GM19452 (cell line): ENCODE measurements at regions not wholly inside any gene's neighbourhood (a gene's known extent, or its start where the extent isn't known, plus 50 kb on each side); places are given as distances from the start of the nearest gene placed in this dataset.
"Not testable (repeated sequence)": the region's sequence is repeated elsewhere in the genome, so short reads cannot be mapped to it uniquely, and the experiment has no call there.

Experiments
- ATAC-seq: cut with Tn5 transposase; IDR thresholded peaks from one replicate; pipeline ENCODE4 v1.9.1; 2021; ENCODE audit not compliant: unreplicated experiment

DNA sequence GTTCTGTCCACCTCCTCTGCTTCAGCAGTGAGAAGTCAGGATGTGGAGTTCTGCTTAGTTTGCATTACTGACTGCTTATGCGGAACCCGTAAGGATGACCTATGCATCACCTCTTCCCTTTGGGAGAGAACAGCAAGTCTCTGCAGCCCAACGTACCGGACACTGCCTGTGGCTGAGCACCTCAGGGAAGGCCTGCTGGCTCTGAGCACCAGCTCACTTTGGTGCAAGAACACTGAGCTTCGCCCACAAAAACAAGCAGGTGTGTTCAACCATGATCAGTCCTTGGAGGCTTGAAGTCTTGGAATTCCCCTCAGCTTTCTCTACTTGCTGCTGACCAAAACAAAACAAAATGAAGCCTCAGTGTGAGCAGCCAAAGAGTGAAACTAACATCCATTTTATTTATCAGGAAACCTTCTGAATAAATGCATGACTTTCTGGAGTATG lies 52.7 kb upstream of the NCK2 start:
- ATAC-seq: peak; percentile 66

GRCh38 chr2:105690566-105690965 lies 54.1 kb upstream of the NCK2 start:
- no peak for ATAC-seq

- ATAC-seq: no peak
Measured at GRCh38 chr2:105689484-105689883, 55.2 kb upstream of the NCK2 start.

GRCh38 chr2:105688946-105689345 lies 55.8 kb upstream of the NCK2 start:
- no peak for ATAC-seq

DNA sequence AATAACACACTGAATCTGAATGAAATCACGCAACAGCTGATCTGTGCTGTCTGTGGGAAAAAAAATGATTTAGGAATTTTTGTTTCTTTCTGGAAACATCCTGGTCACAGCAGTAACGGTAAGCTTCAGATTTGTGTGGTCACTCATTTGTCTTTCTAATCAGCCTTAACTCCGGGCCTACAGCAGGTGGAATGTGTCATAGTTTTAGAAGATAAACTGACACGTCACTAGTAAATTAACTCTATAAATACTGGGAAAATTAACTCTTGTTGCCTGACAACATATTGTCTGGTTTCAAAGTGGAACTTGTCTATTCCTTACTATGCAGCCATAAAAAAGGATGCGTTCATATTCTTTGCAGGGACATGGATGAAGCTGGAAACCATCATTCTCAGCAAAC lies 58.1 kb upstream of the NCK2 start:
- no peak for ATAC-seq

GRCh38 chr2:105683011-105683492 lies 61.7 kb upstream of the NCK2 start:
- ATAC-seq: no peak

- no peak for ATAC-seq
Measured at GRCh38 chr2:105682401-105682800, 62.3 kb upstream of the NCK2 start.

DNA sequence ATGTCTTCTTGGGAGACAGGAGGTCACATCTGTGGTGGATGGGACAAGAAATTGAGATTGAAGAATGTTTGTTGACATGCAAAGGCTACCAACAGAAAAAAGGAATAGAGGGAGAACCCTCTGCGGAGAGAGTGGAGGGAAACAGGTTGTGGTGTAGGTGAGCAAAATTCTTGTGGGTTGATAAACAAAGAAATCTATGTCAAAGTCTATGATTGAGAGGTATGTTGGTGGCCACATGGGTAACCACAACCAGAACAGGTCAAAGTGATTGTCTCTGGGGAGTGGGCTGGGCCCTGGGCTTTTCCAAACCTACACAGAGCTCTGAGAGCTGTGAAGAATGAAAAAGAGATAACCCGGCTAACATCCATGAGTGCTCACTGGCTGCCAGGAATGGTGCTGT lies 62.8 kb upstream of the NCK2 start:
- no peak for ATAC-seq

DNA sequence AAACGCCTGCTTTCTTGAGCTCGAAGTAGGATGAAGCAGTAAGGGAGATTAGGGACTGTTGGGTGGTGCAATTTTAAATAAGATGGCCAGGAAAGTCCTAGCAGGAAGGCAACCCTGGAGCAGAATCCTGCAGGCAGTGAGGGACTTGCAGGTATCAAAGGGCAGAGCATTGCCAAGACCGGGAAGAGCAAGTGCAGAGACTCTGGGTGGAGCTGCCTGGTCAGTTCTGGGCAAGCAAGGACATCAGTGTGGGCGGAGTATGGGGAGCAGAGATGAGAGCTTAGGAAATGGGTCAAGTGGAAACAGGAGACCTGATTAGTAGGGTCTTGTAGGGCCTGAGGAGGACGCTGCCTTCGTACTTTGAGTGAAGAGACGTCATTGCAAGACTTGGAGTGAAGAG lies 64.4 kb upstream of the NCK2 start:
- ATAC-seq: no peak

DNA sequence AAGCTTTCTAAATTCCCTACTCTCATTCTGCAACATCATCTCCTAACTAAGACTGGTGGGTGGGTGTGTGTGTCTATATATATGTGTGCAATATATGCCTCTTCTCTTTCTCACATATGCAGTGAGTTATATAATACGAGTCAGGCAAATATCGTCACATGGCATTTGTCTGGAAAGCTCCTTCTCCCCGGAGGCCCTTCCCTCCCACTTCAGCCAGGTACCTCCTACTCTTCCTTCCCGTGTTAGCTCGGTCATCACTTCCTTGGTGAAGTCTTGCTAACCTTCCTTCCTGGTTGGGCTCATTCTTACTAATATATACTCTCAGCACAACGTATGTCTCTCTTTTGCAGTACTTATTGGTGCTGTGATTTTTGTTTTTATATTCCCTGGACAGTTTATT lies 66.4 kb upstream of the NCK2 start:
- no peak for ATAC-seq

DNA sequence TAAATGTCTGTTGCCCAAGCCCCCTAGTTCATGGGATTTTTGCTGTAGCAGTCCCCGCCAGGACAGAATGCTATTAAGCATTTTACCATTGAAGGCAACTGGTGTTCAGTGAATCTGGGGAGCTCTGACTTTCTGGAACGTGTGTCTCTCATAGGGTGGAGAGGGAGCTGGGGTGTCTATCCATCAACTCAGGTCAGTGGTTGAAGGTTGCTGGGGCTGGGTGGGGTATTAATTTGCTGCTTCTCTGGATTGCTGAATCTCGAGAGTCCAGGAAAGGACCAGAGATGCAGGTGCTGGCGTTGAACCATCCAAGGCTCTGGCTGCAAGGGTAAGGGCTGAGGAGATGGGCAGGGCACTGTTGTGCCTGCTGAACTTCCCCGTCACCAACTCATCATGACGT lies 66.8 kb upstream of the NCK2 start:
- no peak for ATAC-seq

- no peak for ATAC-seq
Measured at GRCh38 chr2:105675841-105676240, 68.9 kb upstream of the NCK2 start.

DNA sequence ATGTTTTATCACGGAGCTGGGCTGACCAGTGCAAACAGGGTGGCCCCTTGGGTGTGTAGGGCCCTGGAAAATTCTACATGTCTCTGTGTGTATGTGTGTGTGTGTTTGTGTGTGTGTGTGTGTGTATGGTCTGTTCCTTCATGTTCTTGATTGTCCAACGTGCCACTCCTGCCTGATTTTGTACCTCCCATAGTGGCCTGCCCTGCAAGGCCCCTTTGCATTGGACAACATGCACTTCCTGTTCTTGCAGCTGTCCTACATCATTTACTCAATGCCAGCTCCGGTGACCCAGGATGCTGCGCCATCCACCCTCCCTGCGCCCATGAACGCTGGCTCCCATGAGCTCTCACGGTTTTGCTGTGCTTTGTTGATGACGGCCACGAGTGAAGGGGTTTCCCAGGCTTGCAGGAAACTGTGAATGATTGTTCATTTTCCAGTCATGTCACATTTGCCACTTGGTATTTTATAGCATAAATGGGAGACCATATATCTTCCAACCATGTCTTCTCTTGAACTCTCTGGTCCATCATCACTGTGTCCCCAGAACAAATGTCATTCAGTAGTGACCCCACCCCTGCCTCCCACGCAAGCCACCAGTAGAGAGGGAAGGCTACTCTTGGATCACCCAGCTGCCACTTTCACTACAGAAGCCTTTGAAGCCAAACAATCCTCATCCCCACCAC lies 69.7 kb upstream of the NCK2 start:
- no peak for ATAC-seq

DNA sequence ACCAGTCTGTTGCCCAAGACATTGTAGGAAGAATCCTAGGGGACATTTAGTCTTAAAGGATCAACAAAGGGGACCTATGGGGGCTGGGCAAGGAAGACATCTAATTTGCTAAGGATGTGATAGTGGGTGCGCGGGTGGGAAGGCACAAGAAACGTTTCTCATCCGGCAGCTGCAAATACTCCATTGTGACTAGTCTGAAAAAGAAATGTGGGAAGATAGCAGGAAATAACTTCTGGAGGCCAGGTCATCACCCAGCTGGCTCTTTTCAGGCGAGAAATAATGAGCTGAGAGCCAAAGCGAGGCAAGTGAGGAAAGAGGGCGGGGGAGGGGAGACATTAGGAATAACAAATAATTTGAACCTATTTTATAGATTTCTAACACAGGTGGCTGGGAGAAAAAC lies 70.3 kb upstream of the NCK2 start:
- no peak for ATAC-seq

- no peak for ATAC-seq
Measured at GRCh38 chr2:105671156-105671555, 73.6 kb upstream of the NCK2 start.

- ATAC-seq: no peak
Measured at GRCh38 chr2:105669384-105669891, 75.3 kb upstream of the NCK2 start.

GRCh38 chr2:105665480-105665879 lies 79.2 kb upstream of the NCK2 start:
- no peak for ATAC-seq

- no peak for ATAC-seq
Measured at GRCh38 chr2:105660489-105660888, 84.2 kb upstream of the NCK2 start.

DNA sequence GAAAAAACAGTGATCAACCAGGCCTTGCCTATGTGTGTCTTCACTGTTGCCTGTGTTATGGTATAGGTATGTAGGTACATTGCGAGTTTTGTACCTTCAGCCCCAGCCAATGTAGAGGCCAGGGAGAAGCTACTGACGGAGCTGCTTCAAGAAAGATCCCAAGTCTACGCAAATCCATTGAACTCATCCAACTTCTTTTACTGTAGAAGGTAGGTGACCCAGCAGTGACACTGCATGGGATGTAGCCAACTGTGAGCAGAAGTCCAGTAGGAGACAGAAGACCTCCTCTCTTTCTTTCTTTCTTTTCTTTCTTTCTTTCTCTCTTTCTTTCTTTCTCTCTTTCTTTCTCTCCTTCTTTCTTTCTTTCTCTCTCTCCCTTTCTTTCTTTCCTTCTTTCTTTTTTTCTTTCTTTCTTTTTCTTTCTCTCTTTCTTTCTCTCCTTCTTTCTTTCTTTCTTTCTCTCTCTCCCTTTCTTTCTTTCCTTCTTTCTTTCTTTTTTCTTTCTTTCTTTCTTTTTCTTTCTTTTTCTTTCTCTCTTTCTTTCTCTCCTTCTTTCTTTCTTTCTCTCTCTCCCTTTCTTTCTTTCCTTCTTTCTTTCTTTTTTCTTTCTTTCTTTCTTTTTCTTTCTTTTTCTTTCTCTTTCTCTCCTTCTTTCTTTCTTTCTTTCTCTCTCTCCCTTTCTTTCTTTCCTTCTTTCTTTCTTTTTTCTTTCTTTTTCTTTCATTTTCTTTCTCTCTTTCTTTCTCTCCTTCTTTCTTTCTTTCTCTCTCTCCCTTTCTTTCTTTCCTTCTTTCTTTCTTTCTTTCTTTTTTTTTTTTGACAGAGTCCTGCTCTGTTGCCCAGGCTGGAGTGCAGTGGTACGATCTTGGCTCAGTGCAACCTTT lies 88.7 kb upstream of the NCK2 start:
- not testable (repeated sequence) for ATAC-seq

DNA sequence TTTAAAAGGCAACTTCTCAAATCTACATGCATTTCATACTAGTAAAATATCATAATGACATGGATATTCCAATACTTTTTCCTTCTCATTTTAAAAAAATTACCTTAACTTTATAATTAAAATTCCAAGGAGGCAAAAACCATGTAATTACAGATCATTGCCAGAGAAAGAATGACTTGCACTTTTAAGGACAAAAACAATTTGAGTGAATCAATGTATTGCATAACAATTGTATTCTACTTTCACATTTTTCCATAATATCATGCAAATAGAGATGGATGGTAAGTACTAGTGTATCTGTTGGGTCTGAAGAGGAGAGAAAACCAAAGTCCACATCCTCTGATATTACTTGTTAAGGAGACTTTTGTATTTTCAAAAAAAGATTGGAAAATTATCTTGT lies 89.5 kb upstream of the NCK2 start:
- no peak for ATAC-seq

DNA sequence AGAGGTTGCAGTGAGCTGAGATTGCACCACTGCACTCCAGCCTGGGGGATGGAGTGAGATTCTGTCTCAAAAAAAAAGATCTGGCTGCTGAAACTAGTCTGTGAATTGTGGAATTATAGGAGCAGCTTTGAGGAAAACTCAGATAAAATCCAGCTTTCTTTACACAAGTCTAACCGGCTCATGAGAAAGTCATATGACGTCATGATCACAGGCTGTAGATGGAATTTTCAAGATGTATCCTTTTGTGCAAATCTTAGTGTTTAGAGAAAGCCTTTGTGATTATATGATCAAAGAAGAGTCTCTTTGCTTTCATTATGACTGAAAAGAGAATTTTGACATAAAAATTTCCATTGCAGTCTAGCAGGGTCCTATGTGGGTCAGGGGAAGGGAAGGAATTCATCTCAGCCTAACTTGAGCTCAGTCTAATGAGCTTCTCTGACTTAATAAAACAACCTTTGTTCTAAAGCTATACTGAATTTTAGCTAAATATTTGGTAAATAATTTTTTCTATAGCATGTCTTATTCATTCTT lies 90.2 kb upstream of the NCK2 start:
- no peak for ATAC-seq

- no peak for ATAC-seq
Measured at GRCh38 chr2:105653302-105653701, 91.4 kb upstream of the NCK2 start.
